ENCODE measurements at regions not wholly inside any gene's neighbourhood (a gene's known extent, or its start where the extent isn't known, plus 50 kb on each side); places are given as distances from the start of the nearest gene placed in this dataset.
A peak's percentile ranks its signal among the peaks of the same experiment; 100 is the strongest.

DNA sequence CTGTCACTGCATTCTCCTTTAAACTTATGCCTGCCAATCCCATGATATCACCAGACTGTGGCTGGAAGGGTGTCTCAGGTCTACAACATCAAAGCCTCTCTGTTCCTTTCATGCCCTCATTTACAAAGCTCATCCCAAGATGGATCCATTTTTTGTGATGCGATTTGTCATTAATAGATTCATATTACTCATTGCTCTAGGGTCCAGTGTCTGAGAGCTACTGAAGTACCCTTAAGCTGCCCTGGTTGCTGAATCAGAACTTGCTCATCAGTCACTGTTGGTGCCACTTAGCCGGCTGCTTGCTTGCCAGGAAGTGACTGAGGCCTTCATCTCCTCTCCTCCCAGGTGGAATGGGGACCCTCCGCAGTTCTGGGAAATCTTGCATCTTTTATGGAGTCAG lies 395.5 kb upstream of the BOD1L1 start:
- Histone ChIP-seq H3K4me2 (no peak overlapping the region), H3F3A (ENCODE audit: low read depth) (no peaks in the 10 kb centered on the region), H3K36me3 (no peaks in the 10 kb centered on the region), H3K9ac (no peak overlapping the region), H3K79me2 (ENCODE audit: low read depth) (no peaks in the 10 kb centered on the region), H3K27ac (no peak overlapping the region), H3K4me3 (no peak overlapping the region), H3K9me3 (ENCODE audit: low read depth) (no peaks in the 10 kb centered on the region), H3K27me3 (no peaks in the 10 kb centered on the region), H3K4me1 (peaks cover 6% of the 10 kb centered on the region), H2AFZ (replicated peaks) (no peak overlapping the region), H4K20me1 (ENCODE audit: low read depth) (no peaks in the 10 kb centered on the region)
- peaks cover 25% of the 10 kb centered on the region for H3K4me1 Mint-ChIP-seq
- no peaks in the 10 kb centered on the region for H3K9me3 Mint-ChIP-seq
- no peaks in the 10 kb centered on the region for H3K36me3 Mint-ChIP-seq
- H3K27ac Mint-ChIP-seq: no peak overlapping the region
- H3K27me3 Mint-ChIP-seq (ENCODE audit: insufficient read depth, low read depth): peaks cover 8% of the 10 kb centered on the region
- no peak for DNase-seq (ENCODE audit: low spot score)
- TF ChIP-seq, protein P1, sequence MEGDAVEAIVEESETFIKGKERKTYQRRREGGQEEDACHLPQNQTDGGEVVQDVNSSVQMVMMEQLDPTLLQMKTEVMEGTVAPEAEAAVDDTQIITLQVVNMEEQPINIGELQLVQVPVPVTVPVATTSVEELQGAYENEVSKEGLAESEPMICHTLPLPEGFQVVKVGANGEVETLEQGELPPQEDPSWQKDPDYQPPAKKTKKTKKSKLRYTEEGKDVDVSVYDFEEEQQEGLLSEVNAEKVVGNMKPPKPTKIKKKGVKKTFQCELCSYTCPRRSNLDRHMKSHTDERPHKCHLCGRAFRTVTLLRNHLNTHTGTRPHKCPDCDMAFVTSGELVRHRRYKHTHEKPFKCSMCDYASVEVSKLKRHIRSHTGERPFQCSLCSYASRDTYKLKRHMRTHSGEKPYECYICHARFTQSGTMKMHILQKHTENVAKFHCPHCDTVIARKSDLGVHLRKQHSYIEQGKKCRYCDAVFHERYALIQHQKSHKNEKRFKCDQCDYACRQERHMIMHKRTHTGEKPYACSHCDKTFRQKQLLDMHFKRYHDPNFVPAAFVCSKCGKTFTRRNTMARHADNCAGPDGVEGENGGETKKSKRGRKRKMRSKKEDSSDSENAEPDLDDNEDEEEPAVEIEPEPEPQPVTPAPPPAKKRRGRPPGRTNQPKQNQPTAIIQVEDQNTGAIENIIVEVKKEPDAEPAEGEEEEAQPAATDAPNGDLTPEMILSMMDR (IDR thresholded peaks at IDR 0.05): no peak
- TF ChIP-seq EZH2phosphoT487 (IDR thresholded peaks at IDR 0.05): no peak
- TF ChIP-seq EZH2 (IDR thresholded peaks at IDR 0.05): no peak
- H3K4me3 Mint-ChIP-seq: no peak overlapping the region

GRCh38 chr4:14023896-14024295 lies 396.4 kb upstream of the BOD1L1 start:
- Mint-ChIP-seq H3K4me3 (no peak overlapping the region), H3K9me3 (no peaks in the 10 kb centered on the region), H3K36me3 (no peaks in the 10 kb centered on the region), H3K27ac (peak overlapping the region; percentile 30), H3K27me3 (ENCODE audit: insufficient read depth, low read depth) (peaks cover 8% of the 10 kb centered on the region), H3K4me1 (peaks cover 25% of the 10 kb centered on the region)
- TF ChIP-seq, protein P1 (IDR thresholded peaks at IDR 0.05): no peak
- TF ChIP-seq EZH2phosphoT487 (IDR thresholded peaks at IDR 0.05) (no peak), EZH2 (IDR thresholded peaks at IDR 0.05) (no peak)
- Histone ChIP-seq H3K27me3 (no peaks in the 10 kb centered on the region), H4K20me1 (ENCODE audit: low read depth) (no peaks in the 10 kb centered on the region), H3K9me3 (ENCODE audit: low read depth) (no peaks in the 10 kb centered on the region), H3K4me2 (no peak overlapping the region), H3K79me2 (ENCODE audit: low read depth) (no peaks in the 10 kb centered on the region), H3K9ac (no peak overlapping the region), H3F3A (ENCODE audit: low read depth) (no peaks in the 10 kb centered on the region), H3K4me3 (no peak overlapping the region), H3K36me3 (no peaks in the 10 kb centered on the region), H2AFZ (replicated peaks) (no peak overlapping the region), H3K27ac (no peak overlapping the region), H3K4me1 (peaks cover 11% of the 10 kb centered on the region)
- no peak for DNase-seq (ENCODE audit: low spot score)

DNA sequence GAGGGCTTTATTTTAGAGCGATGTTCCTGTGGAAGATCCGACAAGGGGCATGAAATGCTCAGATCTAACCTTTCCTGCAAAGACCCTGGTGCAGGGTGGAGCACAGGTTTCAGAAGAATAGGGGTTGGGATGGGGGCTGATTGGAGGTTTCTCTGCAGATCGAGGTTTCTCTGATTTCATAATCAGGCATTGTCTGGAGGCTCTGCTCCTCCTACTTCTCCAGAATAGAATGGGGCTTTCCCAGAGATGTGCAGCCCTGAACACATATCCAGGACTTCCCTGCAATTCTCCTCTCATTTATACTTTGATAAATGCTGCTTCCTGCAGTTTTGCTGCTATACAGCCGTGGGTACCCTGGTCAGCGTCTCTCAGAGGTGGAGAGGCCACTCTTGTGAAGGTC lies 397.6 kb upstream of the BOD1L1 start:
- Histone ChIP-seq H3K9me3 (ENCODE audit: low read depth) (no peaks in the 10 kb centered on the region), H3K27ac (no peak overlapping the region), H3K4me2 (no peak overlapping the region), H3K79me2 (ENCODE audit: low read depth) (no peaks in the 10 kb centered on the region), H2AFZ (replicated peaks) (no peak overlapping the region), H3K4me1 (peaks cover 13% of the 10 kb centered on the region), H3K4me3 (no peak overlapping the region), H3K36me3 (no peaks in the 10 kb centered on the region), H4K20me1 (ENCODE audit: low read depth) (no peaks in the 10 kb centered on the region), H3K27me3 (no peaks in the 10 kb centered on the region), H3K9ac (no peak overlapping the region), H3F3A (ENCODE audit: low read depth) (no peaks in the 10 kb centered on the region)
- Mint-ChIP-seq H3K4me3 (no peak overlapping the region), H3K4me1 (peaks cover 25% of the 10 kb centered on the region), H3K9me3 (no peaks in the 10 kb centered on the region), H3K27ac (no peak overlapping the region), H3K27me3 (ENCODE audit: insufficient read depth, low read depth) (peaks cover 8% of the 10 kb centered on the region), H3K36me3 (no peaks in the 10 kb centered on the region)
- DNase-seq (ENCODE audit: low spot score): no peak
- no peak for TF ChIP-seq EZH2 (IDR thresholded peaks at IDR 0.05)
- TF ChIP-seq, protein P1 (IDR thresholded peaks at IDR 0.05): no peak
- no peak for TF ChIP-seq EZH2phosphoT487 (IDR thresholded peaks at IDR 0.05)
